IMR-90 (cell line): ENCODE measurements at regions not wholly inside any gene's neighbourhood (a gene's known extent, or its start where the extent isn't known, plus 50 kb on each side); places are given as distances from the start of the nearest gene placed in this dataset.

Source experiments
- ATAC-seq: fragments of 200-7000 bp; cut with Tn5 transposase; 2 replicates; pipeline ENCODE4 v1.9.1; 2020; ENCODE audit warnings: low read depth, mild to moderate bottlenecking, moderate library complexity
- BruUV-seq: library from RNA; stranded (reverse); fragments of 400-500 nt; replicated peaks from 2 replicates; lab custom pipeline; 2021; lab: Mats Ljungman, UMichigan
- CTCF ChIA-PET: fragments of 300-600 bp; formaldehyde crosslinking; extraction: SDS; loops from one replicate; lab custom pipeline; 2021; ENCODE audit warnings: antibody characterized with exemption; lab: Yijun Ruan, JAX
- POLR2A ChIA-PET: fragments of 300-600 bp; sonication (Branson Sonifier 250); formaldehyde crosslinking; loops from one replicate; lab custom pipeline; 2022; ENCODE audit warnings: antibody characterized with exemption; ENCODE audit not compliant: unreplicated experiment; lab: Charles Lee
- DNase-seq: peaks from one replicate; pipeline ENCODE4 v3.0.0; 2013
- H2AFZ ChIP-seq: replicated peaks from 2 replicates; pipeline ENCODE3; 2013; ENCODE audit warnings: low read length, mild to moderate bottlenecking; ENCODE audit not compliant: poor library complexity
- H2AK5ac ChIP-seq: 2 replicates; pipeline ENCODE4 v1.6.1; 2013; ENCODE audit warnings: low read depth, low read length, inconsistent platforms
- H2AK9ac ChIP-seq: replicated peaks from 2 replicates; pipeline ENCODE3; 2013; ENCODE audit warnings: mild to moderate bottlenecking, low read depth, low read length, moderate library complexity; ENCODE audit not compliant: poor library complexity
- H2BK120ac ChIP-seq: 2 replicates; pipeline ENCODE4 v1.6.1; 2013; ENCODE audit warnings: low read depth, low read length, inconsistent platforms
- H2BK15ac ChIP-seq: 3 replicates; pipeline ENCODE4 v1.6.1; 2013; ENCODE audit warnings: low read depth, low read length, inconsistent platforms
- H2BK20ac ChIP-seq: 2 replicates; pipeline ENCODE4 v1.6.1; 2013; ENCODE audit warnings: low read depth, mild to moderate bottlenecking, inconsistent platforms, low read length, moderate library complexity
- H2BK5ac ChIP-seq: 2 replicates; pipeline ENCODE4 v1.6.1; 2013; ENCODE audit warnings: mild to moderate bottlenecking, low read depth, low read length, inconsistent platforms; ENCODE audit not compliant: poor library complexity, severe bottlenecking
- H3K14ac ChIP-seq: replicated peaks from 2 replicates; pipeline ENCODE4 v1.6.1; 2013; ENCODE audit warnings: low read depth, low read length, inconsistent platforms
- H3K18ac ChIP-seq: 2 replicates; pipeline ENCODE4 v1.6.1; 2013; ENCODE audit warnings: low read depth, low read length, control low read depth
- H3K23ac ChIP-seq: 2 replicates; pipeline ENCODE4 v1.6.1; 2013; ENCODE audit warnings: low read depth, low read length, inconsistent platforms
- H3K27ac ChIP-seq: 2 replicates; pipeline ENCODE4 v1.5.1; 2013; ENCODE audit warnings: mild to moderate bottlenecking, control low read depth, low read length; ENCODE audit not compliant: insufficient read depth
- H3K27me3 ChIP-seq: 2 replicates; pipeline ENCODE4 v1.6.1; 2013; ENCODE audit warnings: low read length; ENCODE audit not compliant: control insufficient read depth, insufficient read depth
- H3K36me3 ChIP-seq: 2 replicates; pipeline ENCODE4 v1.6.1; 2013; ENCODE audit warnings: low read length, mixed read lengths; ENCODE audit not compliant: control insufficient read depth, insufficient read depth
- H3K4ac ChIP-seq: 2 replicates; pipeline ENCODE4 v1.6.1; 2013; ENCODE audit warnings: low read depth, low read length, inconsistent platforms
- H3K4me1 ChIP-seq: 2 replicates; pipeline ENCODE4 v1.6.1; 2013; ENCODE audit warnings: low read length, mixed read lengths; ENCODE audit not compliant: control insufficient read depth, insufficient read depth
- H3K4me2 ChIP-seq: 2 replicates; pipeline ENCODE4 v1.6.1; 2013; ENCODE audit warnings: low read depth, mild to moderate bottlenecking, control low read depth, low read length, moderate library complexity
- H3K4me3 ChIP-seq: 2 replicates; pipeline ENCODE4 v1.5.1; 2013; ENCODE audit warnings: low read depth, mild to moderate bottlenecking, control low read depth, low read length, moderate library complexity; ENCODE audit not compliant: insufficient read depth
- H3K56ac ChIP-seq: 2 replicates; pipeline ENCODE4 v1.6.1; 2013; ENCODE audit warnings: low read length, inconsistent platforms; ENCODE audit not compliant: insufficient read depth; ENCODE audit errors: extremely low read depth
- H3K79me1 ChIP-seq, 2 experiments: 2 replicates each; pipeline ENCODE4 v1.6.1; 2013; ENCODE audit warnings: low read length in 2 of 2, inconsistent platforms in 1 of 2, low read depth in 1 of 2
- H3K9ac ChIP-seq: 2 replicates; pipeline ENCODE4 v1.6.1; 2013; ENCODE audit warnings: low read depth, low read length, control low read depth
- H3K9me1 ChIP-seq: 2 replicates; pipeline ENCODE4 v1.6.1; 2013; ENCODE audit warnings: low read length, inconsistent platforms; ENCODE audit not compliant: insufficient read depth
- H3K9me3 ChIP-seq: 2 replicates; pipeline ENCODE4 v1.6.1; 2013; ENCODE audit warnings: low read length; ENCODE audit not compliant: control insufficient read depth, insufficient read depth
- H4K20me1 ChIP-seq: 2 replicates; pipeline ENCODE4 v1.6.1; 2013; ENCODE audit warnings: low read length, inconsistent platforms; ENCODE audit not compliant: insufficient read depth
- H4K5ac ChIP-seq: 2 replicates; pipeline ENCODE4 v1.6.1; 2013; ENCODE audit warnings: mild to moderate bottlenecking, low read depth, low read length, control low read depth
- H4K8ac ChIP-seq, 2 experiments: 2 replicates each; pipeline ENCODE4 v1.6.1; 2013; ENCODE audit warnings: low read depth in 2 of 2, low read length in 2 of 2, control low read depth in 1 of 2, inconsistent platforms in 1 of 2
- H4K91ac ChIP-seq: 2 replicates; pipeline ENCODE4 v1.6.1; 2013; ENCODE audit warnings: low read depth, low read length, inconsistent platforms; ENCODE audit not compliant: insufficient read depth
- BHLHE40 ChIP-seq: fragments of 150-350 bp; IDR thresholded peaks from 2 replicates; pipeline ENCODE4 v1.6.1; 2016; ENCODE audit warnings: mild to moderate bottlenecking, low read depth, low read length
- CTCF ChIP-seq: conservative IDR thresholded peaks from 2 replicates; pipeline ENCODE4 v1.5.1; 2012; ENCODE audit warnings: mild to moderate bottlenecking, low read depth, low read length, improper control_type of control experiment
- WGBS, 2 experiments: methylation state at CpG; one replicate each; pipeline versions ENCODE4 v1.1.5 to v1.1.7; 2013; ENCODE audit warnings: missing lambda C conversion rate in 2 of 2; ENCODE audit not compliant: insufficient read length in 1 of 2; ENCODE audit errors: extremely low coverage in 2 of 2; 5-methylcytosine and 5-hydroxymethylcytosine counted together
- dilution Hi-C: fragments of 300-500 bp; cut with HindIII; formaldehyde crosslinking; loops from one replicate; pipeline ENCODE4 v1.14.3; 2018; ENCODE audit warnings: low sequenced_read_pairs; ENCODE audit not compliant: unreplicated experiment
- in situ Hi-C: fragments of 300-500 bp; cut with MboI; formaldehyde crosslinking; loops from 3 replicates; pipeline ENCODE4 v1.14.3; 2019; ENCODE audit warnings: low sequenced_read_pairs, inconsistent platforms, mixed read lengths
- intact Hi-C: fragments of 100-400 bp; cut with micrococcal nuclease; formaldehyde crosslinking; loops from 2 replicates; pipeline ENCODE4 v1.10.0; 2022

DNA sequence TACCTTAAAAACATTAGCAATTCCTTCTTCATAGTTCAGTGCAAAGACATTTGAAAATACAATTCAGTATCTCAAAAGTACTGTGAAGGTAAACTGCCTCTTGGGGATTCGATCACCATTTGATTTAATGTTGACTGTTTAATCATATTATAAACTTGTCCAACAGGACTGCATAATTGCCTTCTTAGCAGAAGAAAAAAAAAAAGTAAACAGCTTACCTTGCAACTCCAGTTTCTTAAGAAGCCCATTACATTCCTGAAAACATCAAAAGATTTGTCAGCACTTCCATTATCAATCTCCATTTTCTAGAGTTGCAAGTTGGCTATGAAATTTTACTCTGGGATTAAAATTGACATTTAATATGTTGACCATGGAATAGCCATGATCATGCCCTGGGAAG, 1154.6 kb downstream of the OLFM4 start:
- dilution Hi-C loops = no loop called here
- in situ Hi-C loops = no loop called here

More for the DNA sequence above, 1154.6 kb downstream of the OLFM4 start:
- H3K4me2 ChIP-seq = no peak overlapping the region
- H4K20me1 ChIP-seq = no peaks in the 10 kb centered on the region
- H3K79me1 ChIP-seq = no peaks in the 10 kb centered on the region
- POLR2A ChIA-PET = no interaction called here
- no peak overlapping the region for H3K14ac ChIP-seq
- DNase-seq (no peak), ATAC-seq (no peak)
- H2AK5ac ChIP-seq = no peak overlapping the region
- H2BK120ac ChIP-seq = no peak overlapping the region
- BruUV-seq = no TSS peak
- intact Hi-C loops = no loop called here
- no peak overlapping the region for H3K4me3 ChIP-seq
- H3K4ac ChIP-seq = no peak overlapping the region
- no peak overlapping the region for H3K27ac ChIP-seq
- H3K27me3 ChIP-seq = no peaks in the 10 kb centered on the region
- WGBS, 2 experiments = no CpG with 5 or more reads among the region's 1 CpG
- H3K36me3 ChIP-seq = no peaks in the 10 kb centered on the region
- no peak overlapping the region for H3K18ac ChIP-seq
- no peak overlapping the region for H4K5ac ChIP-seq
- H3K9me1 ChIP-seq = no peaks in the 10 kb centered on the region
- no peak overlapping the region for H4K8ac ChIP-seq
- no peak overlapping the region for H2AK9ac ChIP-seq
- no peak overlapping the region for H4K91ac ChIP-seq
- H2BK20ac ChIP-seq = no peak overlapping the region
- TF ChIP-seq BHLHE40 = no peak
- TF ChIP-seq CTCF = no peak
- no peak overlapping the region for H2BK5ac ChIP-seq
- CTCF ChIA-PET = no interaction called here
- H3K9ac ChIP-seq = no peak overlapping the region
- H3K4me1 ChIP-seq = no peaks in the 10 kb centered on the region
- H3K56ac ChIP-seq = no peak overlapping the region
- no peak overlapping the region for H3K23ac ChIP-seq
- H2AFZ ChIP-seq = no peak overlapping the region
- H3K9me3 ChIP-seq = no peaks in the 10 kb centered on the region; the same call in 1 of the 2 replicates
- H2BK15ac ChIP-seq = no peak overlapping the region
